Fibroblast of peridontal ligament (primary cell): ENCODE measurements at regions not wholly inside any gene's neighbourhood (a gene's known extent, or its start where the extent isn't known, plus 50 kb on each side); places are given as distances from the start of the nearest gene placed in this dataset.
A peak's percentile ranks its signal among the peaks of the same experiment; 100 is the strongest.
"Not testable (repeated sequence)": the region's sequence is repeated elsewhere in the genome, so short reads cannot be mapped to it uniquely, and the experiment has no call there.

ENCODE experiments used
- DNase-seq: peaks from one replicate; pipeline ENCODE4 v3.0.0-alpha.2; 2010; ENCODE audit errors: extremely low read depth

- no peak for DNase-seq
These were observed 138.3 kb upstream of the PALS2 start for GRCh38 chr7:24434972-24435371.

DNA sequence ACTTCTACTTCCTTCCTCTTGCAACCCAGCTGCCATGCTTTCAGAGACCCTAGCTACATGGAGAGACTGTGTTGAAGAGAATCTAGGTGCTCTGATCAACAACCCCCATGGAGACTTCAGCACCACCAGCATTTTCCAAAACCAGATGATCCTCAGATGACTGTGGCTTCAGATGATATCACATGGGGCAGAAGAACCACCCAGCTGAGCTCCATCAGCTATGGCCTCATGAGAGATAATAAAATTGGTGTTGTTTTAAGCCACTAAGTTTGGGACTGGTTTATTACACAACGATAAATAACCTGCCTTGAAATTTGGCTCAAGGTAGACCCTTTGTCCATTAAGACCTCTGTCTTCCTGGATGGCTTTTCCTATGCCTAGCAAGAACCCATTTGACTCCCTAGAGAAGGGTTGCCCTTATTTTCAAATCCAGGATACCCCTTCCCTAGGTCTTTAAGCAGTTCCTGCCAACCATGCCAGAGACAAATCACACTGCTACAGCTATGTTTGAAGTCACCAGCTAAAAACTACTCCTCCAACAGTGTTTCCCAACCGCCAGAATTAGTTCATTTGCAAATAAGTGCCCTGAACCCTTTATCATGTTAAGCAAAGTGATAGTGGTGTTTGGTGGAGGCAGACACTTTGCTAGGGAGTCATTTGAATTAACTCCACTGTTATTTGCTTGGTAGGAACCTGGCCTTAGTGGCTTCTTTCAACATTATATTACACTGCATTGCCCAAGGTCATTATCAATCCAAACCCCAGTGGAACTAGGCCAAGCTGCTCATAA is 136.9 kb upstream of the PALS2 start:
- DNase-seq: no peak

GRCh38 chr7:24438232-24438631 is 135.0 kb upstream of the PALS2 start:
- DNase-seq: no peak

DNA sequence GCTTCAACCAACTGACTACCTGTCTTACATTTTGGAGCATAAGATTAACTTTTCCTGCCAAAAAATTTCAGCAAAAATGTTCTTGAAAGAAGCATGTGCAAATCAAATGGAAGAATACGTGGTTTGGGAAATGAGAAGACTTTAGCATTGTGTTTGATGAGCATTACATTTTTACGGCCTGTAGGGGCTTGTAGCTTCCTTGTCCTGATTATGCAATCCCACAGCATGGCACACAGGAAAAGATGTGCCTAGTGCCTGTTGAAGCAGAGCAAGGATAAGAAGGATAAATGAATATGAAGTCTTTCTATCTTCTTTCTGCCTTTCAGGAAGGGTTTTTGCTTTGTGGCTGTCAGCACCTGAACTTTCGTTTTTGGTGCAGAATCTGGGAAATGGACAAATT is 134.1 kb upstream of the PALS2 start:
- DNase-seq: not testable (repeated sequence)

DNA sequence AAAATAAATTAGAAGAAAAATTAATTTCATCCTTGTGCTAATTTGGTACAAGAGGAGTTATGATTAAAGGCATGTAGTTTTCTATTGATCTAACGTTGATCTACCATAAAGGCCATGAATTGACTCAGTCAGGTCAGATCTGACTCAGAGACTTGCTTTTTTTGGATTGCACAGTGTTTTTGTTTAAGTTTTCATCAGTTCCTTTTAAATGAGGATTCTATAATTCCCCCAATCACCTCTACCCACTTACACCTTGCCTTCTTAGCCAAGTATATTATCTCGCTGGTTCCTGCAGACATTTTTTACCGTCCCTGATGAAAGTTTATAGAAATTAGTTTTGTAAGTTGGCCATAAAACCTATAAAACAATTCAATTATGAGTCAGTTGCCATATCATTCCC is 132.4 kb upstream of the PALS2 start:
- no peak for DNase-seq

DNA sequence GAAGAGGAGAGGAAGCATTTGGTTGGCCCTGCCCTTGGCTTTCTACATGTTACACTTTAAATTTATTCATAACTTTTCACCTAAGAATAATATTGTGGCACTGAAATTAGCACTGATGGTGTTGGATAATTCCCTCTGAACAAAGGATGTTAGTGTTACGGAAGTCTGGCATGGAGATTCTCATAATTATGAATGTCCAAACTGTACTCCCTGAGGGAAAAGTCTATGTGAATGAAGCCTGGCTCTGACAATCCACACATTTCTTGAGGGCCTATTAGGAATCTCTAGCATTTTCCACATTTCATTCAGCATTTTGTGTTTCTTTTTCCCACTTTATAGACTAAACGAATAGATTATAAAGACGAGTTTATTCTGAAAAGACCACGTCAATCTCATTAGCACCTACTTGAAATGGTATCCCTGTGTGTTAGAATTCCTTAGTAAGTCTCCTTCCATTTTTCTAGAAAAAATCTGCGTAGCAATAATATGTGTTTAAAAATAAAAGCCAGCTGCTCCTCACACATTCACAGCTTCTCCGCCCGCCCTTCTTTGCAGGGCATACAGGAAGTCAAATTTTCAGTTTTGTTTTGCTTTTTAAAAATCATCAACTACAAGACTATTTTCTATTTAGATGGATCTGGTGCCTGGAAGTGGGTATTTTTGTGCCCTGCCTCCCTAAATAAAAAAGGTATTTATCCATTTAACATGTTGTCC is 131.8 kb upstream of the PALS2 start:
- no peak for DNase-seq

GRCh38 chr7:24442170-24442777 is 131.0 kb upstream of the PALS2 start:
- DNase-seq: no peak

DNA sequence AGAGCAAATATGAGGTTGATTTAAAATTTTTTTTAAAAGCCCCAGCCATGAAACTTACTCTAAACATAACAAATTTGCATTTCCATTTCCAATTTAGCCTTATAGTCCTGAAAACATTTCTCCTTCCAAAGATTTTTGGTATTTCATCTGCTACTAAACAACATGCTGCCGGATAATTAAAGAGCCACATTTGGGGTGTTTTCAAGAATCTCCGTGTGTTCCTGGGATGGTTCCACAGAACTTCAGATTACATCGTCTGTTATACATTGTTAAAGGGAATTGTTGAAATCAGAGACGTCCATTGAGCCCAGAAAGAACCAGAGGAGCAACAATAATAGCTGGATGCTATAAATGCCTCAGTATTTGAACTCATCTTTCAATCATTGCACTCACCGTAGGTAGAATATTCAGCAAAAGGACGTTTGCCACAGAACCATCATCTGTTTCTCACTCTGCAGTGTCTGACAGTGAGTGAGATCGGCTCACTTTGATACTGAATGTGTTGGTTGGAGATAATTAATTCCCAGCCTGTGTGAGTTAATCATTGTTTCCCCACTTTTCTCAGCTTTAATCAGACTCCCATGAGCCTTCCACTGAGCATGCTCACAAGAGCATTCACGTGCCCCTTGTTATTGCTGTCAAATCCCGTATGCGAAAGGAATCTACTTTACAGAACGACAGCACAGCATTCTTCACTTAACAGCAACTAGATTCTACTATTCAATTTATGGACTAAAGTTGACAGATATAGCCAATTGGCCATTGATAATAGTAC is 128.4 kb upstream of the PALS2 start:
- no peak for DNase-seq

GRCh38 chr7:24448038-24448437 is 125.2 kb upstream of the PALS2 start:
- DNase-seq: no peak

GRCh38 chr7:24449416-24449815 is 123.8 kb upstream of the PALS2 start:
- DNase-seq: not testable (repeated sequence)

GRCh38 chr7:24455813-24456525 is 117.3 kb upstream of the PALS2 start:
- no peak for DNase-seq

GRCh38 chr7:24456526-24457218 is 116.6 kb upstream of the PALS2 start:
- peak; percentile 18 for DNase-seq

DNA sequence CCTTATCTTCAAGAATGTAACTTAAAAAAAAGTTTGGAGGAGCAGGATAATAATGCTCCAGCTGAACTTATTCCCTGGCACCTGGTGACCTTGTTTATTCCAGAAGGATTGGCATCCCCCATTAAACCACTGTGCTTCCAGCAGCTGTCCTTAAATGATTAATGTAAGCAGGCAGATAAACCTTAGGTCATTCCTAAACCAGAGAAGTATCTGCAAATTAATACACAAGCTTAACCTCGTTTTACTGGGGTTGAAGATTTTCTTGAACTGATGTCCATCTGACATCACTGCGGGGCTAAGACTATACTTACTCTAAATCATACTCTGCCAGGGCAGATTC is 116.1 kb upstream of the PALS2 start:
- DNase-seq: no peak

GRCh38 chr7:24462117-24462516 is 111.1 kb upstream of the PALS2 start:
- no peak for DNase-seq

DNA sequence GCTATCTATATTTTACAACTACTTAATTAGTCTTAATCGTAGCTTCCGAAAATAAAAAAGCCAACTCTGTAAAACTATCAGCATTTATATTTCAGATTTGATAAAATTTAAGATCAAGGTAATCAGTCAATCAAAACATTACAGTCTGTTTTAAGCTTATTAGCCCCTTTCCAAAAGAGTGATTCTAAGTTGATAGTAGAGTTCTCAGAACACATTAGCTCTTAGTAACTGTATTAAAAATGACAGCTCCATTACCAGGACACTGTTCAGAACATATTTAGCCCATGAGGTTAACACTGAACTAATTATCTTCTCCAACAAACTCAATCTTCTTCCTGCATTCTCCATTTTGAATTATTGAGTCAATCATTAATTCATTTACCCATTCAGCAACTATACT is 110.3 kb upstream of the PALS2 start:
- DNase-seq: no peak

DNA sequence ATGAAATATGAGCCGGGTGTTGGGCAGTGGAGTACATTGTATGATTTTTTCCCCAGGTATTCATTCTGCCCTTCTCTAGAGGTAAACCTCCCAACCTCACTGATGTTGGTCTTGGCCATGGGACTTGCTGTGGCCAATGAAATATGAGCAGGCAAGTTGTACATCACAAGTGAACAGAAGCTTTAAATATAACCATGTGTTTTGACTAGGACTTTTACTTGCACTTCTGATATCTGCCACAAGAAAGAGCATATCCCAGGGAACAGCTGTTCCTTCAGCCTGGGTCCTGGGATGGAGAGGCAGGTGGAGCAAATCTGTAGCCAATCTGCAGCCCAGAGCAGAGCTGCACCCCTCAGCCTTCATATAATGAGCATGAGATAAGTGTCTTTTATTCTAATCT is 109.8 kb upstream of the PALS2 start:
- no peak for DNase-seq

DNA sequence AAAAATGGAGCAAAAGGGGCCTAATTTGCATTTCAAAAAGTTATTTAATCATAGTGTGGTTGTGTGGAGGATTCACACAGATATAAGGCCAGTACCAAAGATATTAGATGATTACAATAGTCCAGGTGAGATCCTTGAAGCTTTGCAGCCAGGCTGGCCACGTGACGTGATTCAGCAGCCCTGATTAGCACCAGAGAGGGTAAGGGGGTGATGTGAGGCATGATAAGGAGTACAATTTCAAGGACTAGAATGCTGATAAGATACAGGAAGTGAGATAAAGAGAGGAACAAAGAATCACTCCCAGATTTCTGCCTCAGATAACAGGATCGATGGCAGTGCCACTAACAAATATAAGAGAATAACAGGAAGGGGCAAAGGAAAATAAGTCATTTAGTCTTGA is 108.4 kb upstream of the PALS2 start:
- DNase-seq: no peak

GRCh38 chr7:24466168-24466768 is 107.0 kb upstream of the PALS2 start:
- no peak for DNase-seq

GRCh38 chr7:24469118-24469517 is 104.1 kb upstream of the PALS2 start:
- DNase-seq: no peak

DNA sequence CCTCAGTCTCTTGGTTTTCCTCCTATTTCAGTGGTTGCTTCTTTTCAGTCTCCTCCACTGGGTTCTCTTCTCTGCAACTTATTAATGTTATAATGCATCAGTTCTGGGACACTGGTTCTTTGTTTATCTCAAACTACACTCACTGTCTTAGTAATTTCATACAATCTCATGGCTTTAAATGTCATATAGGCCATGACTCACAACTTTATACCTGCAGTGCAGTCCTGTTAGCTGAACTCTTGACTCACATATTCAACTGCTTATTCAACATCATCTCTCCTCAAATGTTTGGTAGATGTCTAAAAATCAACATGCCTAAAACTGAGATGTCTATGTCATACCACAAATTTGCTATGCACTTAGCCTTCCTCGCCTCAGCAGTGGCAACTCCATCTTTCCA is 101.2 kb upstream of the PALS2 start:
- no peak for DNase-seq
